HG02840 (cell line): ENCODE measurements at regions not wholly inside any gene's neighbourhood (a gene's known extent, or its start where the extent isn't known, plus 50 kb on each side); places are given as distances from the start of the nearest gene placed in this dataset.

Source experiments
- ATAC-seq: cut with Tn5 transposase; IDR thresholded peaks from one replicate; pipeline ENCODE4 v1.9.1; 2021; ENCODE audit warnings: mild to moderate bottlenecking, moderate library complexity, moderate number of reproducible peaks; ENCODE audit not compliant: unreplicated experiment, low FRiP score

GRCh38 chr2:18804536-18804935 is 215.2 kb upstream of the NT5C1B start:
- no peak for ATAC-seq

GRCh38 chr2:18803141-18803939 is 214.0 kb upstream of the NT5C1B start:
- no peak for ATAC-seq

- ATAC-seq: no peak
Observed at GRCh38 chr2:18800240-18800971, 211.0 kb upstream of the NT5C1B start.

GRCh38 chr2:18799397-18799796 is 210.0 kb upstream of the NT5C1B start:
- ATAC-seq: no peak

- ATAC-seq: no peak
Observed at GRCh38 chr2:18797133-18797845, 207.9 kb upstream of the NT5C1B start.

- ATAC-seq: no peak
Observed at GRCh38 chr2:18795906-18796305, 206.5 kb upstream of the NT5C1B start.

- no peak for ATAC-seq
Observed at GRCh38 chr2:18792684-18793083, 203.3 kb upstream of the NT5C1B start.

GRCh38 chr2:18792226-18792629 is 202.9 kb upstream of the NT5C1B start:
- no peak for ATAC-seq

- ATAC-seq: no peak
Observed at GRCh38 chr2:18791172-18791797, 201.9 kb upstream of the NT5C1B start.

- ATAC-seq: no peak
Observed at GRCh38 chr2:18790509-18791171, 201.3 kb upstream of the NT5C1B start.

- ATAC-seq: no peak
Observed at GRCh38 chr2:18788592-18788991, 199.2 kb upstream of the NT5C1B start.

- ATAC-seq: no peak
Observed at GRCh38 chr2:18787726-18788125, 198.4 kb upstream of the NT5C1B start.

GRCh38 chr2:18784245-18784644 is 194.9 kb upstream of the NT5C1B start:
- ATAC-seq: no peak

- no peak for ATAC-seq
Observed at GRCh38 chr2:18781541-18782280, 192.3 kb upstream of the NT5C1B start.

GRCh38 chr2:18777250-18777812 is 188.0 kb upstream of the NT5C1B start:
- no peak for ATAC-seq

GRCh38 chr2:18771212-18771611 is 181.8 kb upstream of the NT5C1B start:
- ATAC-seq: no peak

GRCh38 chr2:18763338-18763737 is 174.0 kb upstream of the NT5C1B start:
- ATAC-seq: no peak

GRCh38 chr2:18762667-18763066 is 173.3 kb upstream of the NT5C1B start:
- ATAC-seq: no peak

- ATAC-seq: no peak
Observed at GRCh38 chr2:18754286-18754685, 164.9 kb upstream of the NT5C1B start.
